ENCODE measurements at regions not wholly inside any gene's neighbourhood (a gene's known extent, or its start where the extent isn't known, plus 50 kb on each side); places are given as distances from the start of the nearest gene placed in this dataset.

DNA sequence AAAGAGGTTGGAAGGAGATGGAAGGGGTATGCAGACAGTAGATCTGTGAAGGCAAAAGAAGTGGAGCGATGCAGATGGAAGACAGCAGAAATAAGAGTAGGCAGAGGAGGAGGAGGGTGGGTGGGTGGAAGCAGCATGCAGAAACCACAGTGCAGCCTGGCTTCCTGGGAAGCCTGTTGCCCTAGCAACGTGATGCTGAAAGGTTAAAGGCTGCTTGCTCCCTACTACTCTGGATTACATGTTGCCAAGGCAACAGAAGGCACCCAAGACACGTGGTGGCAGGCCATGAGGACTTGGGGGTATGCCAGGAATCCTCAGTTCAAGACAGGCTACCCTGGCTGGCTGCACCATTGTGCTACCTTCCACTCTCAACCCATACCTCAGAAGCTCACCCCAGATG is 129.6 kb downstream of the GRIN2B start:
- in situ Hi-C loops (cut with MboI; ENCODE audit: low pct_unique_long_range_greater_than_20kb, low sequenced_read_pairs) = no loop called here
- no peak for DNase-seq

DNA sequence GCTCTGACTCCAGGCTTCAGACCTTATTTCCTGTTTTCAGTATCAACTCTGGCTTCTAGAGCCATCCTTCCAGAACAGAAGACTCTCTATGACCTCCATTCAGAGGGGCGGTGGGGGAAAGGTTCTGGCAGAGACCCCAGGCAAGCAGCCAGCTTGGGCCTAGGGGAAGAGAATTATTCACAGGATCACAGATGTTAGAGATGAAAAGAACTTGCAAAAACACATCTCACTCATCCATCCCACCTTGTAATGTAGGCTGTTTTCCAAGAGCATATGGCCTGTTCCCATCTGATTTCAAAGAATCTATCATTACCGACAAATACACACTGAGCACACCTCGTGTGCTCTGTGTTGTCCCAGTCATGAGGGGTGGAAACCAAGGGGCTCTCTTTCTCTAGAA is 131.9 kb downstream of the GRIN2B start:
- in situ Hi-C loops (cut with MboI; ENCODE audit: low pct_unique_long_range_greater_than_20kb, low sequenced_read_pairs) = no loop called here

DNA sequence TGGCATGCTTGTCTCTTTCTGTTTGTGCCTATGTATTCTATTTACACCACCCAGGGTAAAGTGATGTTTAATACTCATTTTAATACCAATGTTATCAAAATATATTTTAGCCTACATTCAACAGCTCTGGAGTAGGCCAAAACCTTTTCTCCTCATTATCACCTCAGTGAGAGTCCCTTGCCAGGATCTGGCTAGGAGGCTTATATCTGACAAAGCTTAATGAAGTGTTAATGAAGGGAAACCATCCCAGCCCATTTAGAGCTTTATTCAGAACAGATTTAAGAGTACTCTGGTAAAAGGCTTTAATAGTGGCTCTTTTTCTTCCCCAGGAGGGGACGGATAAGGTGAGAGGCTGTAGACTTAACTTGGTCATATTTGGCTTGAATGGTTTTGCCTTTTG is 137.6 kb downstream of the GRIN2B start:
- in situ Hi-C loops (cut with MboI; ENCODE audit: low pct_unique_long_range_greater_than_20kb, low sequenced_read_pairs) = no loop called here
- DNase-seq = no peak

More for the DNA sequence above, 131.9 kb downstream of the GRIN2B start:
- DNase-seq = no peak

DNA sequence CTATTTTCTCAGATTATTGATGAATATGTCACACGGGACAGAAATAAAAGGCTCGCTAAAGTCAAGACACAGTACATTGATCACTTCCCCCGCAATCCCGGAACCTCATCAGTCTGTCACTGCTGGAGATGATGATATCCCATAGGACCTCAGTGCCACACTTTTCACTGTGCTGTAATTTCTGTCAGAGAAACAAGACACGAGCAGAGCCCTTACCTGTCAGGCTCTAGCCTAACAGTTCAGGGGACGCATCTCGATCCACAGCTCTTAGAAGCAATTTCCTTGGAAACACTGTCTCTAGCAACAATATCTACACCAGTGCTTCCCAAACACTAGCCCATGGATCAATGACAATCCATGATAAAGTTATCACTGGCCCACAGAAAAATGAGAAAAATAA is 140.0 kb downstream of the GRIN2B start:
- in situ Hi-C loops (cut with MboI; ENCODE audit: low pct_unique_long_range_greater_than_20kb, low sequenced_read_pairs) = no loop called here
- DNase-seq = no peak

DNA sequence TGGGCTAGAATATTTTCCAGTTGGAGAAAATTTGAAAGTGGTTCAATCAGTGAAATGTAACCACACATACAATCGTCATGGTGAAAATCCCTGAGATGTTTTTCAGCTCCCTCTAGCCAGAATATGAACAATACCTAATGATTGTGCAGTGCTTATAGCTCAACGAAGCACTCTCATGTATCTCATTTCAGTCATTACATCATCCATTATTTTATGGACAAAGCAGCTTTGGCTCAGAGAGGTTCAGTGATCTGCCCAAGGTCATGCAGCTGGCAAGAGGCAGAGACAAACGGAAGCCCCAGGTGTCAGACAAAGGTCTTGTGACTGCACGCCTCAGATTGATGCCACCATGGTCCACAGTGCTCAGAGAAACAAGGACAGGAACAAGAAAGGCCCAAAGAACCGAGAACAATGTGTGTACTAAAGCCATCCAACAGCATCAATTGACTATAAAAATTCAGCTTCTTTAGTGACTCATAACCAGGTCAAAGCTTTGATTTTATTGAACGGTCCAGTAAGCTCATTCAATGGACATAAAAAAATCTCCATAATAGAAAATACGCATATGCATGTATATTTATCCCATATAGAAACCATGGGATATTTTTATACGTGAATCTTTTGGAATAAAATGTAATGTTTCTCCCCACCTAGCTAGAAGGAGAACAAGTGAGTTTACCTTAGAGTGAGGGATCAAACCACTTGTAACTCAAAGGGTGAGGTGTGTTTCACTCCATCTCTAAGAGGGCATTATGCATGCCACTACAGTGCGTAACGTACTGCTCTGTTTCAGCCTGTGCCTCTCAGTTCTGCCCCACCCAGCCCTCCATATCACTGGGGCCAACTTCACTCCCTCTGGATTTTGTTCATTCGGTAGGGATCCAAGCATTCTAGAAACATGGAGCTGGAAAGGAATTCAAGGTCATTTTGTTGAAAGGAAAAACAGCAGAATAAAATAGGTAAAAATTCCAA is 141.8 kb downstream of the GRIN2B start:
- DNase-seq = no peak
- in situ Hi-C loops (cut with MboI; ENCODE audit: low pct_unique_long_range_greater_than_20kb, low sequenced_read_pairs) = no loop called here

DNA sequence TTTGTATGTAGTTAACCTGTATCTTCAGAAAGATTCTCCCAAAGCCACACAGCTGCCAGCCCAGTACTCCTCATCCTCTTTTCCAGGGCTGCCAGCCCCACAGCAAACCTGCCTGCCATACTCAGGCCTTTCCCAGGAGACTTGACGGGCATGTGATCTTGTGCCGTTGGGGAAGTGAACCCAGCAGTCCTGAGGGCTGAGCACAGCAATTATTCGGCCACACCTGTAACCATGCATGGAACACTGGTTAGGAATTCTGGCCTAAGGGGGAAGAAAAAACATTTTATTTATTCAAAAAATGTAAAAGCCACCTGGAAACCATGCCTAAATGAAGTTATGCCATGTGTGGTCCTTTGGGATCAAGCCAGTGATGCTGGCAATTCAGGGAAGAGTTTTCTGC is 145.3 kb downstream of the GRIN2B start:
- in situ Hi-C loops (cut with MboI; ENCODE audit: low pct_unique_long_range_greater_than_20kb, low sequenced_read_pairs) = no loop called here
- no peak for DNase-seq

DNA sequence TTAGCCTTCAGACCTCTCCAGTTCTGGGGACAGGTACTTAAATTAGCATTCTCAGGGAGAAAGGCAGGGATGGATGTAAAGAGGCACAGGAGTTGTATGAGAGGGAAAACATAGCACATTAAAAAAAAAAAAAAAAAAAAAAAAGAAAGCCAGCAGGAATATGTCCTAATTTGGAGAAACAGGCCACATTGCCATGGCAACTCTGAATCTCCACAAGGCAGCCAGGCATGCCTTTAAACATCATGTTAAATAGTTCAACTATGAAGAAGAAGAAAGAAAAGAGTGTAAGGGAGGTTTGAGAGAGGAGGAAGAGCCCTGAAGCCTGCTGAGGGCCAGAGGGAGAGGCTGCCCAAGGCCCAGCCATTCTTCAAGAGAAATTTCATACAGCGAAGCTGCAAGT is 145.8 kb downstream of the GRIN2B start:
- no peak for DNase-seq
- in situ Hi-C loops (cut with MboI; ENCODE audit: low pct_unique_long_range_greater_than_20kb, low sequenced_read_pairs) = no loop called here

DNA sequence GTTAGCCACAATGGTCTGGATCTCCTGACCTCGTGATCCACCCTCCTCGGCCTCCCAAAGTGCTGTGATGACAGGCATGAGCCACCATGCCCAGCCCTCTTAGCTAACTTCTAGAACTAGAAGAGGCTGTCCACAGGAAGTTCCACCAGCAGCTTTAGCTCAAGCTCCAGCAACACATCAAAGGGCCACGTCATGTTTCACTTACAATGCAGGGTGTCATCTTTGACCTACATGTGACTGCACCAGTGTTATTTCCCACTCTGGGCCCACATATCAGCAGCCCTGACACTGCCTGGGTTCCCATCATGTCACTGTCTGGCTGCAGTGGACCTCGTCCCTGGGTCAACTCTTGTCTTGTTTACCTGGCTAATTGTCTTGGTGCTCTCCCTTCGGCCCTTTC is 147.2 kb downstream of the GRIN2B start:
- DNase-seq = no peak
- in situ Hi-C loops (cut with MboI; ENCODE audit: low pct_unique_long_range_greater_than_20kb, low sequenced_read_pairs) = no loop called here

DNA sequence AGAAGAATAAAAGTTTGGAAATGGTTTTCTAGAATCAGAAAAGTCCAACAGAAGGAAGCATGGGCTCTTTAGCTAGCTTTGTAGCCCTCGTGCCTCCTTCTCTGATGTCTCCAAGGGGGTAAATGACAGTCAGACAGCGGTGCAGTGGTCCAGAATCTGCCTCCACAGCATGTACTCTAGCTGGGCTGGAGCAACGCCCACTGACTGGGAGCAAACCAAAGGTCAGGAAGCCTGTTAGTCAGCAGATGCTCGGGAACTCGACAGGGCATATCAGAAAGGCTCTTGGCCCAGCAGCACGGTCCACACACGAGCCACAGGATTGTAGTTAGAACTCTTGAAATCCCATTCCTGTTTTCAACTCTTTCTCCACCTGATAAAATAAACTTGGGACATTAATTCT is 164.3 kb downstream of the GRIN2B start:
- DNase-seq = no peak
- in situ Hi-C loops (cut with MboI; ENCODE audit: low pct_unique_long_range_greater_than_20kb, low sequenced_read_pairs) = no loop called here

DNA sequence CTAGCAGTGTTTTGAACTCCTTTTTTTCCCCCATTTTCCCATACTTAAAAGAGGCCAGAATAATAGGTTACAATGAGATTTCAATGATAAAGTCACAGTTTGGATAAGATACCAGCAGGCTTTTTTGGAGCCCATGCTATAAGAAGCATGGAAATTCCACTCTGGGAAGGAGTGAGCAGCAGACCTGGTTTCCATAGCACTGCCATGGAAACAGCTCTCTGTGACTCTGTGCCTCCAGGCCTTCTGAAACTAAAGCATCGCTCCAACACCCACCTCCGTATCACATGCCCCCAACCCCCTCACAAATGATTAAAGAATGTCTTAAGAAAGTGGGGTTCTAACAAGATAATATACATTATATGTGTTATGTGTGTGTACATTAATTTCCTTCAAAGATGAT is 165.0 kb downstream of the GRIN2B start:
- no peak for DNase-seq
- in situ Hi-C loops (cut with MboI; ENCODE audit: low pct_unique_long_range_greater_than_20kb, low sequenced_read_pairs) = no loop called here

DNA sequence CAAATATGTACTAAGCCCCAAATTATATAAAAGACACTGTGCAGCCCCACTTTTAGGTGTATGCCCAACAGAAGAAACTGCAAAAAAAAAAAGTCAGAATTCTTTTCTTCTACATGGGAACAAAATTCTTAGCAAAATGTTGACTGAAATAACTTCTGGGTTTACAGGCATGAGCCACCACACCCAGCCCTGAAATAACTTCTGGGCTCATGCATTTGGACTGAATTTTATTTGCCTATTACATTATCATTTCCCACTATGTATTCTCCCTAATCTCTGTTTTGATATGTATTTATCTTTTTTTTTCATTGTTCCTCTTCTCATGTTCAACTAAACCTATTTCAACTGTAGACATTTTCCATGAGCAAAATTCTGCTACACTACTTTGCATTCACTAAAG is 169.2 kb downstream of the GRIN2B start:
- no peak for DNase-seq
- in situ Hi-C loops (cut with MboI; ENCODE audit: low pct_unique_long_range_greater_than_20kb, low sequenced_read_pairs) = no loop called here

DNA sequence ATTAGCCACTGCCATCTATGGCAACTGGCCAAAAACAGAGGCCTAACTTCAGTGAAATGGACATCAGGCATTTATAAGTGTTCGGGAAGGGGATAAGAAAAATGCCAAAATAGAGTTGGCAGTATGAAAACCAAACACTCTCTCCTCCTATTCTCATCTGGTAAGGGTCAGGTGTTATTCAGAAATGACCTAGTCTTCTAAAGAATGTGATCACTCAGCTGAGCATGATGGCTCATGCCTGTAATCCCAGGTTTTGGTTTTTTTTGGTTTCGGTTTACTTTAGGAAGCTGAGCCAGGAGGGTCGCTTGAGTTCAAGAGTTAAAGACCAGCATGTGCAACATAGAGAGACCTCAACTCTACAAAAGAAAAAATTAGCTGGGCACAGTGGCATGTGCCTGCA is 170.3 kb downstream of the GRIN2B start:
- DNase-seq = no peak
- in situ Hi-C loops (cut with MboI; ENCODE audit: low pct_unique_long_range_greater_than_20kb, low sequenced_read_pairs) = no loop called here

DNA sequence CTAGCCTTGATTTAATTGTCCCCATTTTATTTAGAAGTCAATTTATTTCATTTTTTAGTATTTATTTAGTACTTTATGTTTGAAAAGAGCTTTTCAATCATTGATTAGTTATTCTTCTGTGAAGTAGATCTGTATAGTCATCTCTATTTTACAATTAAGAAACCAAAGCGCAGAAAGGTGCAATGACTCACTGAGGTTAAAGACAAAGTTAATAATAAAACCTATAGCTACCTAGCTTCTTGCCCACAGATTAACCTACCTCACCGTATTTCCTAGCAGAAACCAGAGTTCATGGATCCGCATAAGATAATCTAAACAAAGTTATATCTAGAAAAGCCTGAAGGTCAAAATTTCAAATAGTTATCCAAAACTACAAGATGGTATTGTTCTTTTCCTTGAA is 176.4 kb downstream of the GRIN2B start:
- in situ Hi-C loops (cut with MboI; ENCODE audit: low pct_unique_long_range_greater_than_20kb, low sequenced_read_pairs) = no loop called here
- no peak for DNase-seq

DNA sequence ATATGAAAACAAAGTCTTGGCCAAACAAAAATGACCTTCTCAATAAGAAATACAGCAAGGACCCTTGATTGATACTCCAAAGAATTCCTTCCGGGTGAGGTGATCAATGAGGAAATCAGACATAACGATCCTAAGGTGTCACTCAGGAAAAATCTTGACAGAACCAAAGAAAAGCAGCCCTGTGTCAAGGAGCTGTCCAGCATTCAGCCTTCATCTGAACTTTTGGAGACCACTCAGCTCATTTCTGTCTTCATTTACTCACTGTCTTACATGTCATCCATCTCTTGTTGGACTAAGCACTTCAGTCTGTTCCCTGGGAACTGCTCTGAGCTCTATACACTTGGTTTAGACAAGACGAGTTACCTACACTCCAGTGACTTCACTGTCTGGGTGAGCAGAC is 179.9 kb downstream of the GRIN2B start:
- in situ Hi-C loops (cut with MboI; ENCODE audit: low pct_unique_long_range_greater_than_20kb, low sequenced_read_pairs) = no loop called here

DNA sequence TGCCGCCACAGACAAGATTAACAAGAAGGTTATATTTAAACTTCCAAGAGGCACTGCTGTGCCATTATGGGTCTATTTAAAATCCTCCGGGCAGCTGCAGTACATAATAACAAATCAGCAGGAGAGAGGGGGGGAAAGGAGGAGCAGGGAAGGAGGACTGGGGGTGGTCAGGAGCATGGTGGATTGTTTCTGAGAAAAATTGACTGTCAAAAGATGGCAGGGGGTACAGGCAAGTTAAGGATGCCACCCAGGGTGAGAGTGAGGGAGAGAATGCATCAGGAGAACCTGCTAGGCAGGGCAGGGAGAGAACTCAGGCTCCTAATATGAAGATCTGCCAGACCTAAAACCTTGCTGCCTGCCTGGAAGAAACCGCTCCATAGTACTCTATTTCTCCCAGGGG is 181.8 kb downstream of the GRIN2B start:
- no peak for DNase-seq
- in situ Hi-C loops (cut with MboI; ENCODE audit: low pct_unique_long_range_greater_than_20kb, low sequenced_read_pairs) = no loop called here

More for the DNA sequence above, 179.9 kb downstream of the GRIN2B start:
- no peak for DNase-seq

DNA sequence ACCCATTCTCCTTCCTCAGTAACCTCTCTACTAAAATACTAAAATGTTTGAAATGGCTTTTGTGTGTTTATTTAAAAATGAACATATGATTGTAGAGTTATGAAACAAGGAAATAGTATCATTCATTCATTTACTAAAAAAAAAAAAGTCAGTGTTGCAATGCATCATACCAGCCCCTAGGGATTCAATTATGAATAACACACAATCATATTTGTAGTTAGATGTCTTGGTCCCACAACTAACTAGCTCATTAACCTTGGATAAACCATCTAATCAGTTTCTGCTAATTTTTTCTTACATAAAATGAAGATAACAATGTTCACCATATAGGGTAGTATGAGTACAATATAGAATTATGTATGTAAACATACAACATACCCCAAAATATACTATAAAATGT is 183.2 kb downstream of the GRIN2B start:
- in situ Hi-C loops (cut with MboI; ENCODE audit: low pct_unique_long_range_greater_than_20kb, low sequenced_read_pairs) = no loop called here
- no peak for DNase-seq

DNA sequence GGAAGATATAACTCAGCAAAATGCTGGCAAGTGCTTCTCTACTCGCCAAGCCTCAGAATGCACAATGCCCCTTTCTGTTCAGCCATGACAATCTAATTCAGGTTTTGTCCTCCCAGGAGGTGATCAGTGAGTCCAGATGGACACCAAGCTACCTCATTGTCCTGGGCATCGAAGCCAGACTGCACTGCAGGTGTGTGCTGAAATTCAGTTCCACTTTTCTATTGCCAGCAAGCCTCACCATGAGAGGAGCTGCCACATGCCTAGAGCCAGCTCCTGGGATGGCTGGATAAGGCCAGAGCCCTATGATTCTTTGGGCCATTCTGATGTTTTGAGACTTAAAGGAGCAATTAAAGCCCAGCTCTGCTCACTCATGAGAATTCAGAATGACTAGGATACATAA is 186.7 kb downstream of the GRIN2B start:
- in situ Hi-C loops (cut with MboI; ENCODE audit: low pct_unique_long_range_greater_than_20kb, low sequenced_read_pairs) = no loop called here
- DNase-seq = no peak

DNA sequence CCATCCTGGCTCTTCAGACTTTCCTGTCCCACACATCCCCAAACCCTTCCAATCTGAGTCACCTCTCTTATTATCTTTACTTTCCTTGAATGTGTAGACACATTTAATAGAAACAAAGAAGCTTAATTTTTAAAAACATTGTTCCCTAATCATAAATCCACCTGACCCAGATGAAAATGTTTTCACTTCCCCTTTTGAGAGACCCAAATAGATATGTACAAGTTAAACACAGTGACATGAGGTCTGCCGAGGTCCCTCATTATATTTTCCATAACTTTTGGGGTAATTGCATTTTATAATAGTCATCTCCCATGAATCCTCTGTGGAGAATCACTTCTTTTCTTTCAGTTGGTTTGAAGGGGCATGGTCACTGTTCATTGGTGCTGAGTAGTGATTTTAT is 191.1 kb downstream of the GRIN2B start:
- in situ Hi-C loops (cut with MboI; ENCODE audit: low pct_unique_long_range_greater_than_20kb, low sequenced_read_pairs) = no loop called here
- no peak for DNase-seq

DNA sequence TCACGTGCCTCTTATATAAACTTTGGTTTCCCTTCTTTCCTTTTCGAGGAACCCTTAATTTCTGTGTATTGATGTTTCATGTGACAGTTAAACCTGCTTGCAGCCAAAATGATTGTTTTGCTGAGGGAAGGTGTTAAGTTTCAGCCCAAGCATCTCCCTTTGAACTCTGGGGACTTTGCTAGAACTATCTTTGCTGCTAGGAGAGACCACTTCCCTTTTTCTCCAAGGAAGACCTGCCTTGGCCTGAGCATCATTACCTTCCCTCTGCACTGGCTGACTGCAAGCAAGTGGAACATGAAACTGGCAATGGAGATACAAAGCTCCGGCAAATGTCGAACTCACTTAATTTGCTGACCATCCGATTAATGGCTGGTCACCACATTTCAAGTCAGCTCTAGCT is 192.8 kb downstream of the GRIN2B start:
- no peak for DNase-seq
- in situ Hi-C loops (cut with MboI; ENCODE audit: low pct_unique_long_range_greater_than_20kb, low sequenced_read_pairs) = no loop called here

DNA sequence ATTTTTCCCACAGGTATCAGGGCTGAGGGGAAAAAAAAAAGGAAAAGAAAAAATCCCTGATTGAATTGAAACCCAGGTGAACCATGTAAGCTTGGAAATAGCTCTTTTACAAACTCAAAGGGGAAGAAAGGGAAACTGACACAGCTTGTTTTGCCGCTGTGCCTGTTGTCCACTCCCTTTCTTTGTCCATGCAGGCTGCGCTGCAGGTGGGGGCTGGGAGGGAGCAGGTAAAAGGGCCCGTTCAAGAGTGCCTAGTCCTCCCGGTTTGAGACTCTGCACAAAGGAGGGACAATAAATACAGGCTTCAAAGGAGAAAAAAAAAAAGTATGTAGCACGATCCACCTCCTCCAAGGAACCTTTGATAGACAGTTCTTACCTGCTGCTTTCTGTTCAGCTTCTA is 194.8 kb downstream of the GRIN2B start:
- DNase-seq = no peak
- in situ Hi-C loops (cut with MboI; ENCODE audit: low pct_unique_long_range_greater_than_20kb, low sequenced_read_pairs) = no loop called here

DNA sequence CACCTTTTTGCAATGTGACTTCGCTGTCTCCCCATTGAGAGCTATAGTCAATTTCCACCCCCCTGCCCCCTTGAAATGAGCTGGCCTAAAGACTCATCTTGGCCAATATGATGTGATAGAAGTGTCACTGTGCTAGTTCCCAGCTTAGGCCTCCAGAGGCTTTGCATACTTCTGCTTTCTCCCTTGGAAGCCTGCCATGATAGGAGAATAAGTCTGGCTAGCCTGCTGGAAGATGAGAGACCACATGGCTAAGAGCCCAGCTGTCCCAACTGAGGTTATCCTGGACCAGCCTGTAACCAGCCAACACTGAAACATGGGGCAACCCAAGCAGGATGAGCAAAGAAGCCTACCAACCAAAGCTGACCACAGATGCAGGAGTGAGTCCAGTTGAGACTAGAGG is 196.9 kb downstream of the GRIN2B start:
- in situ Hi-C loops (cut with MboI; ENCODE audit: low pct_unique_long_range_greater_than_20kb, low sequenced_read_pairs) = no loop called here
- DNase-seq = peak; percentile 6
